Pulmonary artery endothelial cell (primary cell): ENCODE measurements at regions not wholly inside any gene's neighbourhood (a gene's known extent, or its start where the extent isn't known, plus 50 kb on each side); places are given as distances from the start of the nearest gene placed in this dataset.

Source experiments
- DNase-seq: peaks from one replicate; pipeline ENCODE4 v3.0.0-alpha.2; 2011; ENCODE audit warnings: low read depth, low spot score

GRCh38 chr14:49017447-49017846 is 568.7 kb downstream of the RPS29 start:
- no peak for DNase-seq

- no peak for DNase-seq
These were observed 569.8 kb downstream of the RPS29 start for GRCh38 chr14:49016381-49016780.

GRCh38 chr14:49014476-49014875 is 571.7 kb downstream of the RPS29 start:
- DNase-seq = no peak

- no peak for DNase-seq
These were observed 577.8 kb downstream of the RPS29 start for GRCh38 chr14:49008363-49008762.

GRCh38 chr14:48991141-48991540 is 595.0 kb downstream of the RPS29 start:
- no peak for DNase-seq

- no peak for DNase-seq
These were observed 602.8 kb downstream of the RPS29 start for GRCh38 chr14:48983351-48983888.

GRCh38 chr14:48974994-48975393 is 611.2 kb downstream of the RPS29 start:
- no peak for DNase-seq

- DNase-seq = no peak
These were observed 613.0 kb downstream of the RPS29 start for GRCh38 chr14:48973151-48973550.

- no peak for DNase-seq
These were observed 615.2 kb downstream of the RPS29 start for GRCh38 chr14:48970943-48971342.

- no peak for DNase-seq
These were observed 618.8 kb downstream of the RPS29 start for GRCh38 chr14:48967419-48967818.

- DNase-seq = no peak
These were observed 622.9 kb downstream of the RPS29 start for GRCh38 chr14:48963231-48963790.

- DNase-seq = no peak
These were observed 628.7 kb downstream of the RPS29 start for GRCh38 chr14:48957486-48957885.

- DNase-seq = no peak
These were observed 630.3 kb downstream of the RPS29 start for GRCh38 chr14:48955857-48956256.

- no peak for DNase-seq
These were observed 631.7 kb downstream of the RPS29 start for GRCh38 chr14:48954446-48954845.

GRCh38 chr14:48944809-48945208 is 641.4 kb downstream of the RPS29 start:
- DNase-seq = no peak

- no peak for DNase-seq
These were observed 642.3 kb downstream of the RPS29 start for GRCh38 chr14:48943913-48944312.

GRCh38 chr14:48937541-48938195 is 648.5 kb downstream of the RPS29 start:
- no peak for DNase-seq

GRCh38 chr14:48936849-48937248 is 649.3 kb downstream of the RPS29 start:
- DNase-seq = no peak

GRCh38 chr14:48936362-48936761 is 649.8 kb downstream of the RPS29 start:
- no peak for DNase-seq

- no peak for DNase-seq
These were observed 661.0 kb downstream of the RPS29 start for GRCh38 chr14:48925184-48925583.

- DNase-seq = no peak
These were observed 671.3 kb downstream of the RPS29 start for GRCh38 chr14:48914921-48915320.

- DNase-seq = no peak
These were observed 671.8 kb downstream of the RPS29 start for GRCh38 chr14:48914382-48914781.

- DNase-seq = no peak
These were observed 685.6 kb downstream of the RPS29 start for GRCh38 chr14:48900565-48900964.
